ENCODE measurements at regions not wholly inside any gene's neighbourhood (a gene's known extent, or its start where the extent isn't known, plus 50 kb on each side); places are given as distances from the start of the nearest gene placed in this dataset.

DNA sequence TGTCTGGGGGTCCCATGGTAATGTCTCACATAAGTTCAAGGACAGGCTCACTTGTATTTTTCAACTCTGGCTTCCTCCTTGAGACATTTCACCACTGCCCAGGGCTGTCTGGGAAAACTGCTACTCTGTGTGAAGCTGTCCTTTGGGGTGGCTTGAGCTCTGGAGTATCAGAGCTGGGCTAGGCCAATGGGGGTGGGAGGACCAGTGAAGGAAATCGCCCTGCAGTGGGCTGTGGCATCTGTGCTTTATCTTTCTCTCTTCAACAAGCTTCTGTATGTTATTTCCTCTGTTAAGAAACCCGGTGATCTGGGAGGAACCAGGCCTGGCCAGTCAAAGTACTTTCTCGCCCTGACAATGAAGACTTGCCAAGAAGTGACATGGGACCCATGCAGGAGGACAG is 87.4 kb downstream of the SMIM20 start:
- TF ChIP-seq EZH2 (IDR thresholded peaks at IDR 0.05), result no peak
- TF ChIP-seq POLR2AphosphoS5 (IDR thresholded peaks at IDR 0.05; ENCODE audit: borderline replicate concordance, low read depth, low read length), result no peak
- no peak for TF ChIP-seq FOXP2 (optimal IDR thresholded peaks at IDR 0.05; ENCODE audit: control extremely low read depth, extremely low read length, insufficient read depth)
